ENCODE measurements at regions not wholly inside any gene's neighbourhood (a gene's known extent, or its start where the extent isn't known, plus 50 kb on each side); places are given as distances from the start of the nearest gene placed in this dataset.

DNA sequence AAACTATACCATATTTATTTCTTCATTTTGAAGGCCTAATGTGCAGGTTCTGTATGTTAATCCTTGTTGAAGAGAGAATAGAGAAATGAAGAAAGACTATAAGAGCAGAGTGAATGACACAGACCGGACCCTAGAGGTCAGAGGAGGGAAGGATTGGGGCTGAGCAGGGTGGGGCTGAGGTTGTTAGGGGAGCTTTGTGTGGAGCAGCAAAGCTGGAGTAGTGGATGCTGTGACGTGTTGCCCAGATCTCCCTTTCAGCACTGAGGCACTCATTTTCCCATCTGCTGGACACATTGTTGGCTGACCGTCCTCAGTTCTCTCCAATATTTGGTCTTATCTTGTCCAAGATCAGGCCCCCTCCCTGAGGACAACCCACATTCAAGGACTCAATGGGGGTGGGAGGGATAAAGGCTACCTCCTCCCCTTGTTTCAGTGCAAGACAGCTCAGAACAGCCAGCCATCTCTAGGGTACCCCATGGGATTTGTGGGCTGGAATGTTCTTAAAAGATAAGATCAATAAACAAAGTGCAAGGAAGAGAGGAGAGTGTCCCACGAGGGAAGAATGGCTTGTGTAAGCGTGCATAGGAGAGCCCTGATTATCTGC is 143.6 kb downstream of the TDRD15 start:
- FAIRE-seq, result no peak
- H3K27ac ChIP-seq, result no peak overlapping the region
- ChIA-PET CTCF (no interaction called here), POLR2A (no interaction called here)
- H3K4me3 ChIP-seq, result no peak overlapping the region
- TF ChIP-seq, protein P1, sequence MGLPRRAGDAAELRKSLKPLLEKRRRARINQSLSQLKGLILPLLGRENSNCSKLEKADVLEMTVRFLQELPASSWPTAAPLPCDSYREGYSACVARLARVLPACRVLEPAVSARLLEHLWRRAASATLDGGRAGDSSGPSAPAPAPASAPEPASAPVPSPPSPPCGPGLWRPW (IDR thresholded peaks at IDR 0.05), result no peak
- TF ChIP-seq, protein P2, sequence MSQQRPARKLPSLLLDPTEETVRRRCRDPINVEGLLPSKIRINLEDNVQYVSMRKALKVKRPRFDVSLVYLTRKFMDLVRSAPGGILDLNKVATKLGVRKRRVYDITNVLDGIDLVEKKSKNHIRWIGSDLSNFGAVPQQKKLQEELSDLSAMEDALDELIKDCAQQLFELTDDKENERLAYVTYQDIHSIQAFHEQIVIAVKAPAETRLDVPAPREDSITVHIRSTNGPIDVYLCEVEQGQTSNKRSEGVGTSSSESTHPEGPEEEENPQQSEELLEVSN (IDR thresholded peaks at IDR 0.05; ENCODE audit: borderline replicate concordance, low read depth), result no peak
- no peak for TF ChIP-seq NR3C1 (IDR thresholded peaks at IDR 0.05)
- no peak for TF ChIP-seq CBX2 (IDR thresholded peaks at IDR 0.05; ENCODE audit: borderline replicate concordance, low read depth)
- no peak for TF ChIP-seq HOXA7 (CRISPR knock-in tag; IDR thresholded peaks at IDR 0.05)
- TF ChIP-seq MAZ (IDR thresholded peaks at IDR 0.05; ENCODE audit: borderline replicate concordance, low read depth, low read length), result no peak
- TF ChIP-seq JUNB (IDR thresholded peaks at IDR 0.05), result no peak
- no peak for TF ChIP-seq KDM5A (IDR thresholded peaks at IDR 0.05)
- TF ChIP-seq FOSB (CRISPR knock-in tag; IDR thresholded peaks at IDR 0.05), result no peak
- TF ChIP-seq, protein P3, sequence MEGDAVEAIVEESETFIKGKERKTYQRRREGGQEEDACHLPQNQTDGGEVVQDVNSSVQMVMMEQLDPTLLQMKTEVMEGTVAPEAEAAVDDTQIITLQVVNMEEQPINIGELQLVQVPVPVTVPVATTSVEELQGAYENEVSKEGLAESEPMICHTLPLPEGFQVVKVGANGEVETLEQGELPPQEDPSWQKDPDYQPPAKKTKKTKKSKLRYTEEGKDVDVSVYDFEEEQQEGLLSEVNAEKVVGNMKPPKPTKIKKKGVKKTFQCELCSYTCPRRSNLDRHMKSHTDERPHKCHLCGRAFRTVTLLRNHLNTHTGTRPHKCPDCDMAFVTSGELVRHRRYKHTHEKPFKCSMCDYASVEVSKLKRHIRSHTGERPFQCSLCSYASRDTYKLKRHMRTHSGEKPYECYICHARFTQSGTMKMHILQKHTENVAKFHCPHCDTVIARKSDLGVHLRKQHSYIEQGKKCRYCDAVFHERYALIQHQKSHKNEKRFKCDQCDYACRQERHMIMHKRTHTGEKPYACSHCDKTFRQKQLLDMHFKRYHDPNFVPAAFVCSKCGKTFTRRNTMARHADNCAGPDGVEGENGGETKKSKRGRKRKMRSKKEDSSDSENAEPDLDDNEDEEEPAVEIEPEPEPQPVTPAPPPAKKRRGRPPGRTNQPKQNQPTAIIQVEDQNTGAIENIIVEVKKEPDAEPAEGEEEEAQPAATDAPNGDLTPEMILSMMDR (IDR thresholded peaks at IDR 0.05), result no peak
- no peak overlapping the region for H3K4me2 ChIP-seq
- ATAC-seq, result no peak
- H3K4me1 ChIP-seq, result no peaks in the 10 kb centered on the region
- 37% methylated on average over 5 of the region's 5 CpGs for WGBS (ENCODE audit: missing lambda C conversion rate)
- H3K9me3 ChIP-seq, result no peaks in the 10 kb centered on the region
- no peak for DNase-seq (ENCODE audit: low read depth in 1 of 2, low spot score in 1 of 2)

DNA sequence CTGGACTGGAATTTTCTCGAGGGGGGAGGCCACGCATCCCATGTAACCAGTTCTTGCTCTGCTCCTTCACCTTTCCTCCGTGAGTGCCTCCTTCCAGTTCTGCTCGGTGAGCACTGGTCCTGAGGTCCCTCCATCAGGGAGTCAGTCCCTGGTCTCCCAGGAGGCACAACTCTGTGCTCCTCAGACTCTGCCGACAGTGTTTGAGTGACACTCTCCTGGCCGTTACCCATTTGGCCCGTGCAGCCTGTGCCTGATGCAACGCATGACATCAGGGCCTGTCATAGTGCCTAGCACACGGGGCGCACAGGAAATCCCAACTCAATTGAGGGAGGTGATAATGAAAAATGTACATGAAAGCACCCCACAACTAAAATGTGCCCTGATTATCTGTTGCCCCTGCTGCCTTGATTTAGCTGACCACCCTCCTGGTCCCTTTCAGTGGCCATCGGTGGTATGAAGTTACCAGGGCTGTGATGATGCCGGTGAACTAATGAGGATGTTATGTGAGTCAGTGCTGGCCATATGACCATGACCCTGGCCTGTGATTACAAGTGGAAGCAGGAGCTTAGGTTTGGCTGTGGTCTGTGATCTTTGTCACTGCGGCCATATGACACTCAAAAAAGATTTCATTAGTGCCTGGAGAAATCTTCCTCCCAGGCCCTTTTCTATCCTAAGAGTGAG is 144.6 kb downstream of the TDRD15 start:
- H3K4me3 ChIP-seq, result no peak overlapping the region
- POLR2A ChIA-PET, result no interaction called here
- no peaks in the 10 kb centered on the region for H3K4me1 ChIP-seq
- no peaks in the 10 kb centered on the region for H3K9me3 ChIP-seq
- H3K4me2 ChIP-seq, result no peak overlapping the region
- no peak for TF ChIP-seq FOXS1 (CRISPR knock-in tag; IDR thresholded peaks at IDR 0.05)
- no peak for TF ChIP-seq SREBF2 (IDR thresholded peaks at IDR 0.05)
- TF ChIP-seq GATA3 (IDR thresholded peaks at IDR 0.05; ENCODE audit: borderline replicate concordance), result no peak
- TF ChIP-seq, protein P1 (IDR thresholded peaks at IDR 0.05), result no peak
- no peak for TF ChIP-seq MAZ (IDR thresholded peaks at IDR 0.05; ENCODE audit: borderline replicate concordance, low read depth, low read length)
- TF ChIP-seq NPAS2 (CRISPR knock-in tag; IDR thresholded peaks at IDR 0.05; ENCODE audit: borderline replicate concordance), result no peak
- TF ChIP-seq HOXA7 (CRISPR knock-in tag; IDR thresholded peaks at IDR 0.05), result no peak
- TF ChIP-seq RCOR1 (IDR thresholded peaks at IDR 0.05; ENCODE audit: low read depth, low read length), result no peak
- TF ChIP-seq, protein P3 (IDR thresholded peaks at IDR 0.05), result no peak
- no peak for TF ChIP-seq ZSCAN20 (CRISPR knock-in tag; IDR thresholded peaks at IDR 0.05)
- TF ChIP-seq NFE2L2 (conservative IDR thresholded peaks at IDR 0.05; ENCODE audit: low read length), result no peak
- no peak for TF ChIP-seq TP53 (CRISPR knock-in tag; IDR thresholded peaks at IDR 0.05)
- ATAC-seq (no peak), FAIRE-seq (no peak), DNase-seq (ENCODE audit: low read depth in 1 of 2, low spot score in 1 of 2) (no peak)
- no peak overlapping the region for H3K27ac ChIP-seq
- CTCF ChIA-PET, result no interaction called here
- WGBS (ENCODE audit: missing lambda C conversion rate), result 42% methylated on average over 13 of the region's 13 CpGs
